ENCODE measurements at regions not wholly inside any gene's neighbourhood (a gene's known extent, or its start where the extent isn't known, plus 50 kb on each side); places are given as distances from the start of the nearest gene placed in this dataset.

DNA sequence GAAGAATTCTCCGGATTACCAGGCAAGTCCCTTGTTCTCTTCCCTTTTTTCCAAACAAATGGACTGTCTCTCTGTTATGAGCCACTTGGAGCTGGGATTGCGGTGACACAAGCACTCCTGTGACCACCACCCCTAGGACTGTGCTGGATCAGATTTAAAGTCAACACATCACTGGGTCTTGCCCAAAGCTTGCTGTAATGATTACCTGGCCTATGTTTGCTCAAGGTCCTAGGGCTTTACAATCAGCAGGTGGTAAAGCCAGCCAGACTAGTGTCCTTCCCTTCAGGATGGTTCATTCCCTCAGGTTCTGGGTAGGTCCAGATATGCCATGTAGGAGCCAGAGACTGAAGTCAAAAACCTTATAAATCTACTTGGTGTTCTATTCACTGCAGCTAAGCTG, 144.7 kb downstream of the COX18 start:
- no peak overlapping the region for H3K27ac ChIP-seq (ENCODE audit: insufficient read depth, low read length)
- no peaks in the 10 kb centered on the region for H3K79me2 ChIP-seq (ENCODE audit: control insufficient read depth, insufficient read depth, low read length)
- no peaks in the 10 kb centered on the region for H4K20me1 ChIP-seq (ENCODE audit: control insufficient read depth, extremely low read depth, insufficient read depth, low read length)
- H3K4me3 ChIP-seq (replicated peaks in 1 of 4; ENCODE audit: control extremely low read depth in 1 of 4, insufficient read depth in 1 of 4, low read depth in 3 of 4, low read length in 4 of 4): no peak overlapping the region
- DNase-seq (ENCODE audit: low read depth in 2 of 2): no peak
- H3K9ac ChIP-seq (ENCODE audit: insufficient read depth, low read length): no peak overlapping the region
- H3K27me3 ChIP-seq (ENCODE audit: control insufficient read depth, insufficient read depth, low read length): no peaks in the 10 kb centered on the region
- no peaks in the 10 kb centered on the region for H3K9me3 ChIP-seq (ENCODE audit: control insufficient read depth, insufficient read depth, low read depth, low read length)
- no peak for TF ChIP-seq EZH2 (IDR thresholded peaks at IDR 0.05; ENCODE audit: low read length, missing control alignments)
- TF ChIP-seq, protein P1, sequence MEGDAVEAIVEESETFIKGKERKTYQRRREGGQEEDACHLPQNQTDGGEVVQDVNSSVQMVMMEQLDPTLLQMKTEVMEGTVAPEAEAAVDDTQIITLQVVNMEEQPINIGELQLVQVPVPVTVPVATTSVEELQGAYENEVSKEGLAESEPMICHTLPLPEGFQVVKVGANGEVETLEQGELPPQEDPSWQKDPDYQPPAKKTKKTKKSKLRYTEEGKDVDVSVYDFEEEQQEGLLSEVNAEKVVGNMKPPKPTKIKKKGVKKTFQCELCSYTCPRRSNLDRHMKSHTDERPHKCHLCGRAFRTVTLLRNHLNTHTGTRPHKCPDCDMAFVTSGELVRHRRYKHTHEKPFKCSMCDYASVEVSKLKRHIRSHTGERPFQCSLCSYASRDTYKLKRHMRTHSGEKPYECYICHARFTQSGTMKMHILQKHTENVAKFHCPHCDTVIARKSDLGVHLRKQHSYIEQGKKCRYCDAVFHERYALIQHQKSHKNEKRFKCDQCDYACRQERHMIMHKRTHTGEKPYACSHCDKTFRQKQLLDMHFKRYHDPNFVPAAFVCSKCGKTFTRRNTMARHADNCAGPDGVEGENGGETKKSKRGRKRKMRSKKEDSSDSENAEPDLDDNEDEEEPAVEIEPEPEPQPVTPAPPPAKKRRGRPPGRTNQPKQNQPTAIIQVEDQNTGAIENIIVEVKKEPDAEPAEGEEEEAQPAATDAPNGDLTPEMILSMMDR (conservative IDR thresholded peaks at IDR 0.05 in 1 of 2, IDR thresholded peaks at IDR 0.05 in 1 of 2; ENCODE audit: low read depth in 1 of 2, low read length in 2 of 2): no peak
- no peak overlapping the region for H2AFZ ChIP-seq (ENCODE audit: low read length)
- no peak overlapping the region for H3K4me2 ChIP-seq (ENCODE audit: extremely low read depth, insufficient read depth, low read length)
- H3K4me1 ChIP-seq (ENCODE audit: control insufficient read depth, extremely low read depth, insufficient read depth, low read length): no peaks in the 10 kb centered on the region
- H3K36me3 ChIP-seq (ENCODE audit: control insufficient read depth, insufficient read depth, low read length): no peaks in the 10 kb centered on the region

DNA sequence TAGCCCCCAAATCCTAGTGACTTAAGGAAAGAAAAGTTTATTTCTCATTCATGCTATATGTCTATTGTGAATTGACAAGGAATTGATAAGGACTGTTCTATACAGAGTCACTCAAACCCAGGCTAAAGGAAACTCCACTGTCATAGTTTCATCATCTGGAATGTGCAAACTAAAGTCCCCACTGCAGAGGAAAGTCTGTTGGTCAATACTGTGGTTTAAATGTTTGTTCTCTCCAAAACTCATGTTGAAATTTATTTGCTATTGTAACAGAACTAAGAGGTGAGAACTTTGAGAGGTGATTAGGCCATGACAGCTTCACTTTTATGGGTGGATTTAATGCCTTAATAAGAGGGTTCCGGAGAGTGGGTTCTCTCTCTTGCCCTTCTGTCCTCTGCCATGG, 149.6 kb downstream of the COX18 start:
- no peak for DNase-seq (ENCODE audit: low read depth in 2 of 2)
- TF ChIP-seq, protein P1 (conservative IDR thresholded peaks at IDR 0.05 in 1 of 2, IDR thresholded peaks at IDR 0.05 in 1 of 2; ENCODE audit: low read depth in 1 of 2, low read length in 2 of 2): no peak
- TF ChIP-seq EZH2 (IDR thresholded peaks at IDR 0.05; ENCODE audit: low read length, missing control alignments): no peak
- no peaks in the 10 kb centered on the region for H3K27me3 ChIP-seq (ENCODE audit: control insufficient read depth, insufficient read depth, low read length)
- no peak overlapping the region for H3K4me3 ChIP-seq (replicated peaks in 1 of 4; ENCODE audit: control extremely low read depth in 1 of 4, insufficient read depth in 1 of 4, low read depth in 3 of 4, low read length in 4 of 4)
- H3K4me2 ChIP-seq (ENCODE audit: extremely low read depth, insufficient read depth, low read length): no peak overlapping the region
- H3K9me3 ChIP-seq (ENCODE audit: control insufficient read depth, insufficient read depth, low read depth, low read length): no peaks in the 10 kb centered on the region
- no peak overlapping the region for H3K9ac ChIP-seq (ENCODE audit: insufficient read depth, low read length)
- H2AFZ ChIP-seq (ENCODE audit: low read length): no peak overlapping the region
- H3K79me2 ChIP-seq (ENCODE audit: control insufficient read depth, insufficient read depth, low read length): no peaks in the 10 kb centered on the region
- H3K36me3 ChIP-seq (ENCODE audit: control insufficient read depth, insufficient read depth, low read length): no peaks in the 10 kb centered on the region
- no peaks in the 10 kb centered on the region for H4K20me1 ChIP-seq (ENCODE audit: control insufficient read depth, extremely low read depth, insufficient read depth, low read length)
- H3K4me1 ChIP-seq (ENCODE audit: control insufficient read depth, extremely low read depth, insufficient read depth, low read length): no peaks in the 10 kb centered on the region
- no peak overlapping the region for H3K27ac ChIP-seq (ENCODE audit: insufficient read depth, low read length)

GRCh38 chr4:72919464-72919863, 150.1 kb downstream of the COX18 start:
- Histone ChIP-seq H3K9me3 (ENCODE audit: control insufficient read depth, insufficient read depth, low read depth, low read length) (no peaks in the 10 kb centered on the region), H4K20me1 (ENCODE audit: control insufficient read depth, extremely low read depth, insufficient read depth, low read length) (no peaks in the 10 kb centered on the region), H2AFZ (ENCODE audit: low read length) (no peak overlapping the region), H3K4me3 (replicated peaks in 1 of 4; ENCODE audit: control extremely low read depth in 1 of 4, insufficient read depth in 1 of 4, low read depth in 3 of 4, low read length in 4 of 4) (no peak overlapping the region), H3K4me2 (ENCODE audit: extremely low read depth, insufficient read depth, low read length) (no peak overlapping the region), H3K36me3 (ENCODE audit: control insufficient read depth, insufficient read depth, low read length) (no peaks in the 10 kb centered on the region), H3K27me3 (ENCODE audit: control insufficient read depth, insufficient read depth, low read length) (no peaks in the 10 kb centered on the region), H3K27ac (ENCODE audit: insufficient read depth, low read length) (no peak overlapping the region), H3K4me1 (ENCODE audit: control insufficient read depth, extremely low read depth, insufficient read depth, low read length) (no peaks in the 10 kb centered on the region), H3K79me2 (ENCODE audit: control insufficient read depth, insufficient read depth, low read length) (no peaks in the 10 kb centered on the region), H3K9ac (ENCODE audit: insufficient read depth, low read length) (no peak overlapping the region)
- DNase-seq (ENCODE audit: low read depth in 2 of 2): no peak
- TF ChIP-seq, protein P1 (conservative IDR thresholded peaks at IDR 0.05 in 1 of 2, IDR thresholded peaks at IDR 0.05 in 1 of 2; ENCODE audit: low read depth in 1 of 2, low read length in 2 of 2): no peak
- TF ChIP-seq EZH2 (IDR thresholded peaks at IDR 0.05; ENCODE audit: low read length, missing control alignments): no peak
